ENCODE measurements at regions not wholly inside any gene's neighbourhood (a gene's known extent, or its start where the extent isn't known, plus 50 kb on each side); places are given as distances from the start of the nearest gene placed in this dataset.

DNA sequence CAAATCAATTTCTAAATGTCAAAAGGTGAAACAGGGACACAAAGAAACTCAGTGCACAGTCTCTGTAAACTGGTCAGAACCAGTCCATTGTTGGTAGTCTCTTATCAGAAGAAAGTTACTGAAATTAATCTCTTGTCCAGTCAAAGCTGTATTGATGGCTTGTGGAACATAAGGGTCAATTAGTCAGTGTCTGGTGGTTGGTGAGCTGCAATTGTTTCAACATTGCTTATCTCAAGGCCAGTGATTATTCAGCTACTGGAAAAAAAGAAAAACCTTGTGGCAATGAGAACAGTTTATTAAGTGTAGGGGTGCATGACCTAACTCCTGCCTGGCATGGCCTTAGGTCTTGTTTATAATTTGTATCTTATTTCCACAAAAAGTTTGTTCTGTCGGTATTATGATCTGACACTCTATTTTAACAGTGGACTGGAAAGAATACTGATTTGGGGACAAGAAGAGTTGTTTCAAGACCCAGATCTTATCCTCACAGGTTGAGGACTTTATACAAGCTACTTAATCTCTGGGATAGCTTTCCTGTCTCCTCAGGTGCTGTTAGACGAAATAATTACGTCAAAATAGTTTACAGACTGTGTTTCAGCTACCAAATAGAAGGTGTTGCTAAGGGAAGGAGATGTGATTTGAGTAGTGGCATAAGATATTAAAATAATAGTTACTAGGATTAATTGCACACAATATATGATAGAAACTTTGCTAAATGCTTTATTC, 520.0 kb upstream of the IRAK1BP1 start:
- intact Hi-C loops (cut with DNase I), result no loop called here
- DNase-seq (peak in 1 of 4 donors; percentile 21), ATAC-seq (peak; percentile 86)
- peak overlapping the region in 2 of 4 donors; percentile 56 to 66 for H3K27ac ChIP-seq
- H3K4me3 ChIP-seq, result no peak overlapping the region
- no peaks in the 10 kb centered on the region for H3K36me3 ChIP-seq (replicated peaks in 1 of 2; ENCODE audit: insufficient read depth in 1 of 2, low read depth in 2 of 2)
- WGBS, 2 donors, result 14 to 19% methylated on average over 3 of the region's 3 CpGs
- no peaks in the 10 kb centered on the region for H3K9me3 ChIP-seq
- no peaks in the 10 kb centered on the region for H3K27me3 ChIP-seq
- no peak for TF ChIP-seq POLR2A (IDR thresholded peaks at IDR 0.05)
- peaks cover 22% of the 10 kb centered on the region for H3K4me1 ChIP-seq

DNA sequence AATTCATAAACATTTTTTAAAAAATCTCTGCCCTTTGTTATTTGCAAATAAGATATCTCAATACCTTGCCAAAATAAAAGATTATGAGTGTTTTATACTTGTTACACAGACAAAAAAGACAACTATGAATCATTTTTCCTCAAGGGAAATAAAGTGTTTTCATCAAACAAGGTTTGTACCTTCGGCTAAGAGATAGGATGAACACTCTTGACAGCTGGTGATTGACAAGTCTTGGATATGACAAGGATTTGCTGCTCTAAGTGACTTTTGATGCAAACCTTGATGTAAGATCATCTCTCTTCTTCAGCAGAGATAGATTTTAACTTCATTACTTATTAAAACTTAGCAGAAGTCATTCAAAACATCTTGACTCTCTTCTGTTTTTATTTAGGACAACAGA, 514.3 kb upstream of the IRAK1BP1 start:
- Histone ChIP-seq H3K27ac (no peak overlapping the region), H3K4me1 (peaks cover 3% of the 10 kb centered on the region), H3K27me3 (no peaks in the 10 kb centered on the region), H3K36me3 (replicated peaks in 1 of 2; ENCODE audit: insufficient read depth in 1 of 2, low read depth in 2 of 2) (no peaks in the 10 kb centered on the region), H3K4me3 (no peak overlapping the region), H3K9me3 (no peaks in the 10 kb centered on the region)
- ATAC-seq (no peak), DNase-seq (no peak)
- TF ChIP-seq, protein P1, sequence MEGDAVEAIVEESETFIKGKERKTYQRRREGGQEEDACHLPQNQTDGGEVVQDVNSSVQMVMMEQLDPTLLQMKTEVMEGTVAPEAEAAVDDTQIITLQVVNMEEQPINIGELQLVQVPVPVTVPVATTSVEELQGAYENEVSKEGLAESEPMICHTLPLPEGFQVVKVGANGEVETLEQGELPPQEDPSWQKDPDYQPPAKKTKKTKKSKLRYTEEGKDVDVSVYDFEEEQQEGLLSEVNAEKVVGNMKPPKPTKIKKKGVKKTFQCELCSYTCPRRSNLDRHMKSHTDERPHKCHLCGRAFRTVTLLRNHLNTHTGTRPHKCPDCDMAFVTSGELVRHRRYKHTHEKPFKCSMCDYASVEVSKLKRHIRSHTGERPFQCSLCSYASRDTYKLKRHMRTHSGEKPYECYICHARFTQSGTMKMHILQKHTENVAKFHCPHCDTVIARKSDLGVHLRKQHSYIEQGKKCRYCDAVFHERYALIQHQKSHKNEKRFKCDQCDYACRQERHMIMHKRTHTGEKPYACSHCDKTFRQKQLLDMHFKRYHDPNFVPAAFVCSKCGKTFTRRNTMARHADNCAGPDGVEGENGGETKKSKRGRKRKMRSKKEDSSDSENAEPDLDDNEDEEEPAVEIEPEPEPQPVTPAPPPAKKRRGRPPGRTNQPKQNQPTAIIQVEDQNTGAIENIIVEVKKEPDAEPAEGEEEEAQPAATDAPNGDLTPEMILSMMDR (IDR thresholded peaks at IDR 0.05), result no peak
- TF ChIP-seq POLR2A (IDR thresholded peaks at IDR 0.05), result no peak
- intact Hi-C loops (cut with DNase I), result no loop called here
- 59 to 64% methylated on average over 1 of the region's 1 CpG for WGBS, 2 donors

- TF ChIP-seq, protein P1 (IDR thresholded peaks at IDR 0.05), result no peak
- no peak for TF ChIP-seq POLR2A (IDR thresholded peaks at IDR 0.05)
- intact Hi-C loops (cut with DNase I), result no loop called here
- Histone ChIP-seq H3K27ac (no peak overlapping the region), H3K9me3 (no peaks in the 10 kb centered on the region), H3K4me1 (no peaks in the 10 kb centered on the region), H3K4me3 (no peak overlapping the region), H3K27me3 (no peaks in the 10 kb centered on the region), H3K36me3 (replicated peaks in 1 of 2; ENCODE audit: insufficient read depth in 1 of 2, low read depth in 2 of 2) (no peaks in the 10 kb centered on the region)
- no peak for ATAC-seq
- no peak for DNase-seq
Observed at GRCh38 chr6:78363688-78364087, 503.7 kb upstream of the IRAK1BP1 start.

GRCh38 chr6:78365473-78365872, 501.9 kb upstream of the IRAK1BP1 start:
- Histone ChIP-seq H3K27ac (no peak overlapping the region), H3K4me1 (no peaks in the 10 kb centered on the region), H3K36me3 (replicated peaks in 1 of 2; ENCODE audit: insufficient read depth in 1 of 2, low read depth in 2 of 2) (no peaks in the 10 kb centered on the region), H3K4me3 (no peak overlapping the region), H3K9me3 (no peaks in the 10 kb centered on the region), H3K27me3 (no peaks in the 10 kb centered on the region)
- 75 to 77% methylated on average over 4 of the region's 4 CpGs for WGBS, 2 donors
- ATAC-seq (no peak), DNase-seq (no peak)
- intact Hi-C loops (cut with DNase I), result no loop called here
- TF ChIP-seq POLR2A (IDR thresholded peaks at IDR 0.05), result no peak
- TF ChIP-seq, protein P1 (IDR thresholded peaks at IDR 0.05), result no peak

DNA sequence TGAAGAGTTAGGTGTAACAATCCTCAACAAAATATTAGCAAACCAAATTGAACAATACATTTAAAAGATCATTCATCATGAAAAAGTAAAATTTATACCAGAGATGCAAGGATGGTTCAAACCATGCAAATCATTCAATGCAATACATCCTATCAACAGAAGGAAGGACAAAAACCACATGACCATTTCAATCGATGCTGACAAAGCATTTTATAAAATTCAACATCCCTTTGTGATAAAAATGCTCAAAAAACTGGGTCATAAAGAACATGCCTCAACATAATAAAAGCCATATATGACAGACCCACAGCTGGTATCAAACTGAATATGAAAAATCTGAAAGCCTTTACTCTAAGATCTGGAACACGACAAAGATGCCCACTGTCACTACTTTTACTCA, 490.3 kb upstream of the IRAK1BP1 start:
- H3K4me1 ChIP-seq, result no peaks in the 10 kb centered on the region
- no peaks in the 10 kb centered on the region for H3K27me3 ChIP-seq
- intact Hi-C loops (cut with DNase I), result no loop called here
- H3K4me3 ChIP-seq, result no peak overlapping the region
- DNase-seq (no peak), ATAC-seq (no peak)
- 65% methylated on average over 2 of the region's 2 CpGs for WGBS, 2 donors
- TF ChIP-seq, protein P1 (IDR thresholded peaks at IDR 0.05), result no peak
- TF ChIP-seq POLR2A (IDR thresholded peaks at IDR 0.05), result no peak
- H3K9me3 ChIP-seq, result no peaks in the 10 kb centered on the region
- H3K27ac ChIP-seq, result no peak overlapping the region
- H3K36me3 ChIP-seq (replicated peaks in 1 of 2; ENCODE audit: insufficient read depth in 1 of 2, low read depth in 2 of 2), result no peaks in the 10 kb centered on the region
